H9 (cell line): ENCODE measurements at regions not wholly inside any gene's neighbourhood (a gene's known extent, or its start where the extent isn't known, plus 50 kb on each side); places are given as distances from the start of the nearest gene placed in this dataset.

ENCODE experiments used
- DNase-seq: peaks from one replicate; pipeline ENCODE4 v3.0.0-alpha.2; 2017
- H2AFZ ChIP-seq: one replicate; pipeline ENCODE4 v1.6.1; 2013; ENCODE audit warnings: mild to moderate bottlenecking, low read length, control low read depth, moderate library complexity
- H2AK5ac ChIP-seq: 2 replicates; pipeline ENCODE4 v1.6.1; 2013; ENCODE audit warnings: low read length, control low read depth, mixed read lengths; ENCODE audit not compliant: insufficient read length
- H2BK120ac ChIP-seq: one replicate; pipeline ENCODE4 v1.6.1; 2013; ENCODE audit warnings: low read depth, mild to moderate bottlenecking, low read length, control low read depth, inconsistent platforms; ENCODE audit not compliant: poor library complexity, severe bottlenecking
- H2BK12ac ChIP-seq: 2 replicates; pipeline ENCODE4 v1.6.1; 2013; ENCODE audit warnings: low read length, control low read depth, mixed read lengths, low read depth; ENCODE audit not compliant: insufficient read length
- H2BK15ac ChIP-seq: 2 replicates; pipeline ENCODE4 v1.6.1; 2013; ENCODE audit warnings: low read depth, low read length, control low read depth
- H2BK20ac ChIP-seq: one replicate; pipeline ENCODE4 v1.6.1; 2013; ENCODE audit warnings: low read depth, mild to moderate bottlenecking, low read length, control low read depth, inconsistent platforms; ENCODE audit not compliant: poor library complexity, severe bottlenecking
- H2BK5ac ChIP-seq: 2 replicates; pipeline ENCODE4 v1.6.1; 2013; ENCODE audit warnings: low read length, control low read depth, mixed read lengths; ENCODE audit not compliant: insufficient read length
- H3K14ac ChIP-seq: 2 replicates; pipeline ENCODE4 v1.6.1; 2013; ENCODE audit warnings: low read length, control low read depth; ENCODE audit not compliant: insufficient read depth
- H3K18ac ChIP-seq: 2 replicates; pipeline ENCODE4 v1.6.1; 2013; ENCODE audit warnings: low read depth, mild to moderate bottlenecking, mixed read lengths, low read length, control low read depth; ENCODE audit not compliant: insufficient read length
- H3K23ac ChIP-seq: 2 replicates; pipeline ENCODE4 v1.6.1; 2013; ENCODE audit warnings: low read length, control low read depth, mixed read lengths, low read depth; ENCODE audit not compliant: insufficient read length
- H3K23me2 ChIP-seq: 2 replicates; pipeline ENCODE4 v1.6.1; 2013; ENCODE audit warnings: low read depth, mild to moderate bottlenecking, mixed read lengths, low read length, control low read depth; ENCODE audit not compliant: insufficient read length, poor library complexity, severe bottlenecking
- H3K27ac ChIP-seq: 2 replicates; pipeline ENCODE4 v1.5.1; 2013; ENCODE audit warnings: low read length, control low read depth, mixed read lengths, low read depth; ENCODE audit not compliant: insufficient read length
- H3K27me3 ChIP-seq: 2 replicates; pipeline ENCODE4 v1.6.1; 2013; ENCODE audit warnings: low read length, control low read depth, inconsistent platforms; ENCODE audit not compliant: insufficient read depth
- H3K4ac ChIP-seq: 2 replicates; pipeline ENCODE4 v1.6.1; 2013; ENCODE audit warnings: low read depth, mild to moderate bottlenecking, control low read depth, inconsistent platforms, low read length, moderate library complexity
- H3K4me1 ChIP-seq: 2 replicates; pipeline ENCODE4 v1.6.1; 2013; ENCODE audit warnings: low read length, control low read depth, inconsistent platforms; ENCODE audit not compliant: insufficient read depth
- H3K4me2 ChIP-seq: 2 replicates; pipeline ENCODE4 v1.6.1; 2013; ENCODE audit warnings: low read length, control low read depth, mixed read lengths; ENCODE audit not compliant: insufficient read length, insufficient read depth
- H3K56ac ChIP-seq: 2 replicates; pipeline ENCODE4 v1.6.1; 2013; ENCODE audit warnings: low read depth, mild to moderate bottlenecking, mixed read lengths, low read length, control low read depth; ENCODE audit not compliant: insufficient read length
- H3K79me1 ChIP-seq: 2 replicates; pipeline ENCODE4 v1.6.1; 2013; ENCODE audit warnings: low read depth, mild to moderate bottlenecking, moderate library complexity, low read length, control low read depth, inconsistent platforms; ENCODE audit not compliant: insufficient read depth, poor library complexity, severe bottlenecking
- H3K79me2 ChIP-seq: 2 replicates; pipeline ENCODE4 v1.6.1; 2013; ENCODE audit warnings: low read length, control low read depth, inconsistent platforms; ENCODE audit not compliant: insufficient read depth
- H3K9ac ChIP-seq: 2 replicates; pipeline ENCODE4 v1.6.1; 2013; ENCODE audit warnings: low read length, control low read depth, mixed read lengths; ENCODE audit not compliant: insufficient read length; ENCODE audit errors: extremely low read depth
- H3K9me3 ChIP-seq: one replicate; pipeline ENCODE4 v1.6.1; 2013; ENCODE audit warnings: low read depth, low read length, inconsistent platforms; ENCODE audit not compliant: control insufficient read depth
- H3T11ph ChIP-seq: one replicate; pipeline ENCODE4 v1.6.1; 2013; ENCODE audit warnings: mild to moderate bottlenecking, low read length, control low read depth, inconsistent platforms
- H4K20me1 ChIP-seq: one replicate; pipeline ENCODE4 v1.6.1; 2013; ENCODE audit not compliant: control insufficient read depth, insufficient read length, insufficient read depth
- H4K5ac ChIP-seq: 2 replicates; pipeline ENCODE4 v1.6.1; 2013; ENCODE audit warnings: low read depth, mild to moderate bottlenecking, mixed read lengths, low read length, control low read depth; ENCODE audit not compliant: insufficient read length
- H4K8ac ChIP-seq: replicated peaks from 2 replicates; pipeline ENCODE4 v1.6.1; 2013; ENCODE audit warnings: low read length, control low read depth, mixed read lengths, low read depth; ENCODE audit not compliant: insufficient read length
- H4K91ac ChIP-seq: 2 replicates; pipeline ENCODE4 v1.6.1; 2013; ENCODE audit warnings: low read depth, mild to moderate bottlenecking, moderate library complexity, mixed read lengths, low read length, control low read depth; ENCODE audit not compliant: insufficient read length
- H3K27ac Mint-ChIP-seq, 3 experiments: 2 replicates in 2 of 3; 3 replicates in 1 of 3; pipeline ENCODE4 v1.8.0; 2020 to 2021; ENCODE audit warnings: mixed read lengths in 3 of 3, mild to moderate bottlenecking in 1 of 3, moderate library complexity in 1 of 3
- H3K27me3 Mint-ChIP-seq: 2 replicates; pipeline ENCODE4 v1.8.0; 2021; ENCODE audit warnings: low read depth, mild to moderate bottlenecking, moderate library complexity, mixed read lengths
- H3K36me3 Mint-ChIP-seq, 3 experiments: 2 replicates in 2 of 3; 3 replicates in 1 of 3; pipeline ENCODE4 v1.8.0; 2020 to 2021; ENCODE audit warnings: low read depth in 3 of 3, mixed read lengths in 3 of 3; ENCODE audit not compliant: insufficient read depth in 1 of 3
- H3K4me1 Mint-ChIP-seq, 2 experiments: 2 replicates each; pipeline ENCODE4 v1.8.0; 2020; ENCODE audit warnings: mixed read lengths in 2 of 2
- H3K4me3 Mint-ChIP-seq, 2 experiments: 2 replicates in 1 of 2; 3 replicates in 1 of 2; pipeline ENCODE4 v1.8.0; 2020 to 2021; ENCODE audit warnings: mild to moderate bottlenecking in 2 of 2, mixed read lengths in 2 of 2, moderate library complexity in 1 of 2
- H3K9me3 Mint-ChIP-seq, 2 experiments: 2 replicates in 1 of 2; 3 replicates in 1 of 2; pipeline ENCODE4 v1.8.0; 2020; ENCODE audit warnings: mild to moderate bottlenecking in 2 of 2, mixed read lengths in 2 of 2, moderate library complexity in 1 of 2
- CTCF ChIP-seq: fragments of 200-600 bp; sonication (generic); conservative IDR thresholded peaks from 3 replicates; pipeline ENCODE4 v1.8.0; 2021; ENCODE audit warnings: antibody characterized with exemption, mild to moderate bottlenecking
- WGBS: extraction: QIAGEN DNeasy Blood & Tissue Kit; methylation state at CpG from one replicate; pipeline ENCODE4 v1.1.7; 2013; ENCODE audit warnings: missing lambda C conversion rate, low lambda C conversion rate, mixed read lengths; ENCODE audit not compliant: insufficient read length; ENCODE audit errors: extremely low coverage; 5-methylcytosine and 5-hydroxymethylcytosine counted together

GRCh38 chr20:60507087-60507694 is 549.0 kb downstream of the CDH26 start:
- Histone ChIP-seq H3K14ac (no peak overlapping the region), H4K5ac (no peak overlapping the region), H2AFZ (no peak overlapping the region), H3K4me2 (no peak overlapping the region), H3K23me2 (no peaks in the 10 kb centered on the region), H2BK12ac (no peak overlapping the region), H3K9me3 (no peaks in the 10 kb centered on the region), H3K56ac (no peak overlapping the region), H2BK20ac (no peak overlapping the region), H4K20me1 (no peaks in the 10 kb centered on the region), H3K4ac (no peak overlapping the region), H3K9ac (no peak overlapping the region), H3K27me3 (no peaks in the 10 kb centered on the region), H2BK120ac (no peak overlapping the region), H3K27ac (no peak overlapping the region), H3T11ph (no peak overlapping the region), H3K79me2 (no peaks in the 10 kb centered on the region), H4K8ac (no peak overlapping the region), H2BK5ac (no peak overlapping the region), H3K4me1 (peaks cover 2% of the 10 kb centered on the region; the same call in 1 of the 2 replicates), H4K91ac (no peak overlapping the region), H3K79me1 (no peaks in the 10 kb centered on the region), H2BK15ac (no peak overlapping the region), H3K18ac (no peak overlapping the region), H3K23ac (no peak overlapping the region), H2AK5ac (no peak overlapping the region)
- H3K4me1 Mint-ChIP-seq: peaks cover 32 to 37% of the 10 kb centered on the region in 2 experiments
- no peaks in the 10 kb centered on the region for H3K9me3 Mint-ChIP-seq
- TF ChIP-seq CTCF: no peak
- no peak for DNase-seq
- WGBS: no CpG with 5 or more reads among the region's 9 CpGs
- no peak overlapping the region for H3K27ac Mint-ChIP-seq
- H3K27me3 Mint-ChIP-seq: no peaks in the 10 kb centered on the region; the same call in 1 of the 2 replicates
- no peak overlapping the region for H3K4me3 Mint-ChIP-seq
- no peaks in the 10 kb centered on the region for H3K36me3 Mint-ChIP-seq
